WTC11 (cell line): ENCODE measurements at regions not wholly inside any gene's neighbourhood (a gene's known extent, or its start where the extent isn't known, plus 50 kb on each side); places are given as distances from the start of the nearest gene placed in this dataset.

Experiments used
- ATAC-seq: fragments of 200-7000 bp; cut with Tn5 transposase; 2 replicates; pipeline ENCODE4 v1.10.0; 2021; ENCODE audit warnings: mild to moderate bottlenecking, moderate library complexity
- CTCF ChIA-PET: fragments of 300-600 bp; sonication (Branson Sonifier 250); formaldehyde crosslinking; loops from one replicate; lab custom pipeline; 2021; ENCODE audit warnings: antibody characterized with exemption; lab: Charles Lee
- POLR2A ChIA-PET: fragments of 350-600 bp; sonication (Branson Sonifier 250); formaldehyde crosslinking; loops from one replicate; lab custom pipeline; 2021; ENCODE audit warnings: antibody characterized with exemption; lab: Charles Lee
- DNase-seq: peaks from one replicate; pipeline ENCODE4 v3.0.0; 2021; ENCODE audit warnings: low spot score
- H3K27ac Mint-ChIP-seq: 2 replicates; pipeline ENCODE4 v1.8.0; 2021; ENCODE audit warnings: mixed read lengths
- H3K27me3 Mint-ChIP-seq: 2 replicates; pipeline ENCODE4 v1.8.0; 2021; ENCODE audit warnings: low read depth, mild to moderate bottlenecking, moderate library complexity, mixed read lengths
- H3K36me3 Mint-ChIP-seq: 2 replicates; pipeline ENCODE4 v1.8.0; 2021; ENCODE audit warnings: mixed read lengths
- H3K4me1 Mint-ChIP-seq: 2 replicates; pipeline ENCODE4 v1.8.0; 2022; ENCODE audit warnings: mixed read lengths
- H3K4me3 Mint-ChIP-seq: 2 replicates; pipeline ENCODE4 v1.8.0; 2021; ENCODE audit warnings: mild to moderate bottlenecking, moderate library complexity, mixed read lengths
- H3K9me3 Mint-ChIP-seq: 2 replicates; pipeline ENCODE4 v1.8.0; 2021; ENCODE audit warnings: mixed read lengths
- ARID4B ChIP-seq: sonication (generic); formaldehyde crosslinking; IDR thresholded peaks from 2 replicates; pipeline ENCODE4 v1.8.0; 2023; ENCODE audit warnings: missing genetic modification reagents, mild to moderate bottlenecking, borderline replicate concordance
- ATF1 ChIP-seq: sonication (generic); formaldehyde crosslinking; IDR thresholded peaks from 2 replicates; pipeline ENCODE4 v1.8.1; 2023; ENCODE audit warnings: mild to moderate bottlenecking, moderate library complexity, missing genetic modification reagents
- ATF3 ChIP-seq: sonication (generic); formaldehyde crosslinking; conservative IDR thresholded peaks from 2 replicates; pipeline ENCODE4 v1.8.1; 2022; ENCODE audit warnings: mild to moderate bottlenecking, missing genetic modification reagents
- ATF6 ChIP-seq: sonication (generic); formaldehyde crosslinking; IDR thresholded peaks from 2 replicates; pipeline ENCODE4 v1.8.1; 2023; ENCODE audit warnings: mild to moderate bottlenecking, missing genetic modification reagents
- CDX4 ChIP-seq: fragments of 250-450 bp; sonication (Bioruptor Pico); IDR thresholded peaks from 2 replicates; pipeline ENCODE4 v1.9.0; 2021; ENCODE audit warnings: moderate library complexity, mild to moderate bottlenecking, inconsistent platforms, borderline replicate concordance
- CREB1 ChIP-seq: sonication (generic); formaldehyde crosslinking; IDR thresholded peaks from 2 replicates; pipeline ENCODE4 v1.8.0; 2023; ENCODE audit warnings: mild to moderate bottlenecking, missing genetic modification reagents
- EMX1 ChIP-seq: fragments of 250-450 bp; sonication (Bioruptor Pico); IDR thresholded peaks from 2 replicates; pipeline ENCODE4 v1.8.0; 2021; ENCODE audit warnings: mild to moderate bottlenecking
- FOXP4 ChIP-seq: sonication (generic); formaldehyde crosslinking; IDR thresholded peaks from 2 replicates; pipeline ENCODE4 v1.8.0; 2022; ENCODE audit warnings: mild to moderate bottlenecking, missing genetic modification reagents
- GTF2I ChIP-seq: fragments of 250-450 bp; sonication (Bioruptor Pico); conservative IDR thresholded peaks from 2 replicates; pipeline ENCODE4 v1.4.0; 2021; ENCODE audit warnings: mild to moderate bottlenecking
- HMGXB4 ChIP-seq: sonication (generic); formaldehyde crosslinking; IDR thresholded peaks from 2 replicates; pipeline ENCODE4 v1.8.1; 2023; ENCODE audit warnings: mild to moderate bottlenecking, moderate library complexity, missing genetic modification reagents
- IRF2 ChIP-seq: sonication (generic); formaldehyde crosslinking; IDR thresholded peaks from 2 replicates; pipeline ENCODE4 v1.8.0; 2022; ENCODE audit warnings: low read depth, missing genetic modification reagents, borderline replicate concordance
- JAZF1 ChIP-seq: fragments of 250-450 bp; sonication (Bioruptor Pico); IDR thresholded peaks from 2 replicates; pipeline ENCODE4 v1.9.0; 2021; ENCODE audit warnings: moderate library complexity, mild to moderate bottlenecking, inconsistent platforms
- MAX ChIP-seq: sonication (generic); formaldehyde crosslinking; IDR thresholded peaks from 2 replicates; pipeline ENCODE4 v1.8.0; 2022; ENCODE audit warnings: mild to moderate bottlenecking, missing genetic modification reagents
- TCF7 ChIP-seq: sonication (generic); formaldehyde crosslinking; IDR thresholded peaks from 2 replicates; pipeline ENCODE4 v1.8.0; 2022; ENCODE audit warnings: mild to moderate bottlenecking, low read depth, missing genetic modification reagents, moderate library complexity
- ZNF219 ChIP-seq: sonication (generic); formaldehyde crosslinking; IDR thresholded peaks from 2 replicates; pipeline ENCODE4 v1.8.0; 2023; ENCODE audit warnings: missing genetic modification reagents, mild to moderate bottlenecking, borderline replicate concordance

- ChIA-PET CTCF (no interaction called here), POLR2A (no interaction called here)
Measured at GRCh38 chr7:116159711-116160110, 50.6 kb upstream of the TES start.

More at GRCh38 chr7:116159711-116160110, 50.6 kb upstream of the TES start:
- Mint-ChIP-seq H3K9me3 (no peaks in the 10 kb centered on the region), H3K36me3 (no peaks in the 10 kb centered on the region), H3K4me3 (no peak overlapping the region), H3K4me1 (peaks cover 23% of the 10 kb centered on the region), H3K27me3 (no peaks in the 10 kb centered on the region), H3K27ac (no peak overlapping the region)
- ATAC-seq = no peak
- DNase-seq = no peak
- TF ChIP-seq CREB1 (CRISPR knock-in tag) (no peak), JAZF1 (CRISPR knock-in tag) (no peak), CDX4 (CRISPR knock-in tag) (no peak), ZNF219 (CRISPR knock-in tag) (no peak), TCF7 (no peak), ATF6 (CRISPR knock-in tag) (no peak), MAX (CRISPR knock-in tag) (no peak), EMX1 (no peak), IRF2 (CRISPR knock-in tag) (no peak), ATF3 (CRISPR knock-in tag) (no peak), FOXP4 (CRISPR knock-in tag) (no peak), ARID4B (CRISPR knock-in tag) (no peak), GTF2I (no peak), ATF1 (CRISPR knock-in tag) (no peak), HMGXB4 (CRISPR knock-in tag) (no peak)
